ENCODE measurements at regions not wholly inside any gene's neighbourhood (a gene's known extent, or its start where the extent isn't known, plus 50 kb on each side); places are given as distances from the start of the nearest gene placed in this dataset.

- Mint-ChIP-seq H3K4me3 (no peak overlapping the region), H3K27me3 (ENCODE audit: low read depth, poor library complexity) (peaks cover 20% of the 10 kb centered on the region), H3K9me3 (no peaks in the 10 kb centered on the region), H3K4me1 (peaks cover 44% of the 10 kb centered on the region), H3K36me3 (ENCODE audit: low read depth) (no peaks in the 10 kb centered on the region), H3K27ac (no peak overlapping the region)
- DNase-seq, result no peak
- TF ChIP-seq, protein P1, sequence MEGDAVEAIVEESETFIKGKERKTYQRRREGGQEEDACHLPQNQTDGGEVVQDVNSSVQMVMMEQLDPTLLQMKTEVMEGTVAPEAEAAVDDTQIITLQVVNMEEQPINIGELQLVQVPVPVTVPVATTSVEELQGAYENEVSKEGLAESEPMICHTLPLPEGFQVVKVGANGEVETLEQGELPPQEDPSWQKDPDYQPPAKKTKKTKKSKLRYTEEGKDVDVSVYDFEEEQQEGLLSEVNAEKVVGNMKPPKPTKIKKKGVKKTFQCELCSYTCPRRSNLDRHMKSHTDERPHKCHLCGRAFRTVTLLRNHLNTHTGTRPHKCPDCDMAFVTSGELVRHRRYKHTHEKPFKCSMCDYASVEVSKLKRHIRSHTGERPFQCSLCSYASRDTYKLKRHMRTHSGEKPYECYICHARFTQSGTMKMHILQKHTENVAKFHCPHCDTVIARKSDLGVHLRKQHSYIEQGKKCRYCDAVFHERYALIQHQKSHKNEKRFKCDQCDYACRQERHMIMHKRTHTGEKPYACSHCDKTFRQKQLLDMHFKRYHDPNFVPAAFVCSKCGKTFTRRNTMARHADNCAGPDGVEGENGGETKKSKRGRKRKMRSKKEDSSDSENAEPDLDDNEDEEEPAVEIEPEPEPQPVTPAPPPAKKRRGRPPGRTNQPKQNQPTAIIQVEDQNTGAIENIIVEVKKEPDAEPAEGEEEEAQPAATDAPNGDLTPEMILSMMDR (IDR thresholded peaks at IDR 0.05), result no peak
These were observed 105.6 kb upstream of the PTPN1 start for GRCh38 chr20:50404419-50405234.

- Mint-ChIP-seq H3K27ac (no peak overlapping the region), H3K27me3 (ENCODE audit: low read depth, poor library complexity) (peaks cover 24% of the 10 kb centered on the region), H3K4me1 (peaks cover 37% of the 10 kb centered on the region), H3K9me3 (no peaks in the 10 kb centered on the region), H3K4me3 (no peak overlapping the region), H3K36me3 (ENCODE audit: low read depth) (no peaks in the 10 kb centered on the region)
- DNase-seq, result no peak
- TF ChIP-seq, protein P1 (IDR thresholded peaks at IDR 0.05), result no peak
These were observed 104.8 kb upstream of the PTPN1 start for GRCh38 chr20:50405235-50405914.

DNA sequence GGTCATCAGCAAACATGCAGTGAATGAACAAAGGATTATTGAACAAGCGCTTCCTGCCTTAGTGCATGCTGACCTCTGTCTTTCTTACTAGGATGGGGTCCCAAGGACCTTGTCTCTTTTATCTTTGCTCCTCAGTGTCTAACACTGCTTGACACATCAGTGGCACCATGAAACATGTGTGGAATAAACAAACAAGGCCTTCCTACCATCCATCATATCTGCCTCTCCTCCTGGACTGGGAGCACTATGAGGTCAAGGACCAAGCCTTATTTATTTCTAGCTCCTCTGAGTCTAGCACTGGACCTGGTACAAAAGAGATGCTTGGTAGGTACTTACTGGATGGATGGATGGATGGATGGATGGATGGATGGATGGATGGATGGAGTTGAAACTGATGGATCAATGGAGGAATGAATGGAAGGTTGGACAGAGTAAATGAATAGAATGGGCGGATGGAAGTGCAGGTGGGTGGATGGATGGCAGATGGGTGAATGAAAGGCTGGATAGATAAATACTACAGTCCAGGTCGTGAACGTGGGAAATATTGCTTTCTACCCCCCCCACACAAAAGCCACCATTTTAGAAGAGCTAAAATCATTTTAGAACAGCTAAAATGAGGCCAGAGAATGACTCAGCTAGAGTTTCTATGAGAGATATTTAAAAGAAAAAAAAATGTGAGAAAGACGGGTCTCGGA is 104.1 kb upstream of the PTPN1 start:
- DNase-seq, result no peak
- Mint-ChIP-seq H3K4me1 (peaks cover 30% of the 10 kb centered on the region), H3K36me3 (ENCODE audit: low read depth) (no peaks in the 10 kb centered on the region), H3K27me3 (ENCODE audit: low read depth, poor library complexity) (peaks cover 24% of the 10 kb centered on the region), H3K9me3 (no peaks in the 10 kb centered on the region), H3K4me3 (no peak overlapping the region), H3K27ac (peak overlapping the region; percentile 4)
- TF ChIP-seq, protein P1 (IDR thresholded peaks at IDR 0.05), result no peak

DNA sequence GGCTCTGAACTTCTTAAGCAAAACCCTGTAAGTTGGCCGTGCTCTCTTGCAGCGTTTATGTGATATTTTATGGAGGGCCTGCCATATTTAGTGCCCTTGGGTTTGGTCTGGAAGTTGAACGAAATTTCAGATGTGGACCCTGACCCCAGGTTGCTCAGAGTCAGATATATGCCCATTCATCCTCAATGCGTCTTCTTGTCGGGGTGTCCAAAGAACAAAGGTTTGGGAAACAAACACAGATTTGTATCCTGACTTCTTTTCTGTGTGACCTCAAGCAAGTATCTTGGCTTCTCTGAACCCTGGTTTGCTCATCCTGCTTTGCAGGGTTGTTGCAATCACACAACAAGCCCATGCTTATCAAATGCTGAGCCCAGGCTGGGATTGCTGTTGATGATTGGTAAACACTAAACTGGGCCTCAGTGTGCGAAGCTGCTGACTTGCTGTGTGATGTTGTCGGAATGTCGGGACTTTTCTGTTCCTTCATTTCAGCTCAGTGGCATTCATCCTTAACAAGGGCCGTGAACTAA is 103.5 kb upstream of the PTPN1 start:
- Mint-ChIP-seq H3K4me3 (no peak overlapping the region), H3K9me3 (peaks cover 5% of the 10 kb centered on the region), H3K27ac (no peak overlapping the region), H3K4me1 (peaks cover 27% of the 10 kb centered on the region), H3K27me3 (ENCODE audit: low read depth, poor library complexity) (peaks cover 24% of the 10 kb centered on the region), H3K36me3 (ENCODE audit: low read depth) (no peaks in the 10 kb centered on the region)
- no peak for DNase-seq
- TF ChIP-seq, protein P1 (IDR thresholded peaks at IDR 0.05), result no peak

- no peak for DNase-seq
- Mint-ChIP-seq H3K27ac (no peak overlapping the region), H3K27me3 (ENCODE audit: low read depth, poor library complexity) (peaks cover 27% of the 10 kb centered on the region), H3K4me3 (no peak overlapping the region), H3K9me3 (peaks cover 23% of the 10 kb centered on the region), H3K4me1 (peaks cover 34% of the 10 kb centered on the region), H3K36me3 (ENCODE audit: low read depth) (peaks cover 5% of the 10 kb centered on the region)
- TF ChIP-seq, protein P1 (IDR thresholded peaks at IDR 0.05), result no peak
These were observed 101.4 kb upstream of the PTPN1 start for GRCh38 chr20:50408526-50409364.
